NCI-H460 (cell line): ENCODE measurements at regions not wholly inside any gene's neighbourhood (a gene's known extent, or its start where the extent isn't known, plus 50 kb on each side); places are given as distances from the start of the nearest gene placed in this dataset.

Experiments
- DNase-seq: peaks from one replicate; pipeline ENCODE4 v3.0.0-alpha.2; 2016; ENCODE audit warnings: low read depth; ENCODE audit errors: extremely low read depth

DNA sequence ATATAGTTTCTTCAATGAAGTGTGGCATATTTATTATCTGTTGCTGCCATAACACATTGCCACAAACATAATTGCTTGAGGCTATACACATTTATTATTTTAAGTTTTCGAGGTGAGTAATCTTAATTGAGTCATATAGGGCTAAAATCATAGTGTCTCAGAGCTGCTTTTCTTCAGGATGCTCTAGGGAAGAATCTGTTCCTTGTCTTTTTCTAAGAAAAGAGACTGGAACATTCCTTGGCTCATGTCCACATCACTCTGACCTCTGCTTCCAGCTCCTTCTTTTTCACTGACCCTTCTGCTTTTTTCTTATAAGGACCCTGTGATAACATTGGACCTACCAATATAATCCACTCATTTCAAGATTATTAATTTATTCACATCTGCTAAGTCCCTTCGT is 632.4 kb upstream of the TYRP1 start:
- no peak for DNase-seq

DNA sequence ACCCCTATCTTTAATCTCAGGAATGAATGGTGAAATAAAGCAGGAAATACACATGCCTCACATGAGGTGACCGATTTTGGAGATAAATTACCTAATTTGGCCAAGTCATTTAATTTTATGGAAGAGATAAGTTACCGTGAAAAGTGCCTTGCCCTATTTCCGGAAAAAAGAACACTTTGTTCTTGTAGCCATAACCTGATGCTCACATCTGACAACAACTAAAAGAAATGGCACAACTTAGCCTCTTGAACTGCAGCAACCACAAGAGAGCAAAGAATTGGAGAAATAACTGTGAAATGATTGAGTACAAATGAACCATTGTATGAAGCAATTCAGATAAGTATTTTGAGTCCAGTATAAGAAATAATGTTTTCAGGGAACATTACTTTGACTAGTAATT is 628.1 kb upstream of the TYRP1 start:
- DNase-seq: no peak

DNA sequence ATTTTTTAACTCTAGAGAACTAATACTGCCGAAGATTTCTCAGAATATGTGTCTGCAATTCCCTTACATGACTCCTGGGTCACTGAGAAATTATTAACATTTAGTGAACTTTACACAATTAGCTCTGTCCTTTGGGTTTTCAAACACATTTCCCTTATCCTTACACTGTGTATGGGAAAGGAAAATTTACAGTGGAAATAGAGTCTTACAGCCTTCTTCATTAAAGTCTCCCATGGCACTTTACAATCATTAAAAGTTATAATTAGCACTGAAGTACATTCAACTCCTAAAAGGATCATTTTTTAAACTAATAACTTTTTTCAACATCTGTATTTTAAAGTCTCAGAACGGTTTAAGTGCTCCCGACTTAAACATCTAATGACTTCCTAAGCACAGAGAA is 627.5 kb upstream of the TYRP1 start:
- no peak for DNase-seq

DNA sequence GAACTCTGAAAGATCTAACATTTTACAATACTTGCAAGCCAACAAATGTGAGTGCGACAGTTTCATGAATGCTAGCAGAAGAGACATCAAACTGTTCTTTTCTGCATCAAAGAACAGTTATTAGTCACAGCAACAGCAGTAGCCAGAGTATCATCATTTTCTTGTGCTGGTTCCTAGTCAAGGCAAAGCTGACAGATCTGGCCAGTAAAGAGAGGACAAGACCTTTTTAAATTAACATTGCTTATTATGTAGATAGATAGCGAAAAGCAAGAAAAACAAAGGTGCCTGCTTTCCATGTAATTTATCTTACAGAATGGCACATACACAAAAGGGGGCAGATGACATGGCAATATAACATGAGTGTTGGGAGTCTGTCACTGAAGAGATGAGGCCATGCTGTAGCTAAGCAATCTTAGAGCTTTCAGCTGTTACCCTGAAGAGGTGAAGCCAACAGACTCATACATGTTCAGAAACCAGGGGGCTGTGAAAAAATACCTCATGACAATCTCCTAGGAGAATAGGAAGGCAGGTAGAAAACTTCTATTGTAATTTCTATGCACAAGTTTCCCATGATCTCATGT is 626.6 kb upstream of the TYRP1 start:
- no peak for DNase-seq

DNA sequence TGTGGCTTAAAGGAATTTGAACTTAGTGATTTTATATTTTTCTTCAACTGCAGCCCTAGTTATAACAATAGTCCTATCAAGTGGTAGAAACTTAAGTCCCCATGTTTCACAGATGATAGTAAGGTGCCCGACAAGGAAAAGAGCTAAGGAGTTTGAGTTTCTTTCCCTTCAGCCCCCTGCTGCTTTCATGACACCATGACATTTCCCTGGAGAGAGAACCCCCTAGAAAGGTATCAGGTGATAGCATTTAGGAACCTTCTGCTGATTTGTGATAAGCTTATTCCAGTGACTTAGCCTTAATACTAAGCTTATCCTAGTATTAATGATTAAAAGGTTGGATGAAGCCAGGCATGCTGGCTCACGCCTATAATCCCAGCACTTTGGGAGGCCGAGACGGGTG is 623.8 kb upstream of the TYRP1 start:
- DNase-seq: no peak

DNA sequence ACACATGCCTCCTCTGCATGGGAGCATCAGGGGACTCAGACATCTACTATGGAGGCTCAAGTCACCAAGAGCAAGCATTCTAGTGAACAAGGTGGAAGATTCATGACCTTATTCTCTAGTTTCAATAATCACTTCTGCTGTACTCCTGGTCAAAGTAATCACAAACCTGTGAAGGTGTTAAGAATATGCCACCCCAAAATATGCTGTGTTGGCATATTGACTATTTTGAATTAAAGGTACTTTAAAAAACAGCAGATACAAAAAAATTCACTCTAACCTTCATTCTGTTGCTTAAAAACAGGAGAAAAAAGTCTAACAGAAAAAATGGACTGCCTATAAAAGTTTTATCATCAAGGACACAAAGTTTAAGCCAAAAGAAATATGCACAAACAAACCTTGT is 607.8 kb upstream of the TYRP1 start:
- no peak for DNase-seq

DNA sequence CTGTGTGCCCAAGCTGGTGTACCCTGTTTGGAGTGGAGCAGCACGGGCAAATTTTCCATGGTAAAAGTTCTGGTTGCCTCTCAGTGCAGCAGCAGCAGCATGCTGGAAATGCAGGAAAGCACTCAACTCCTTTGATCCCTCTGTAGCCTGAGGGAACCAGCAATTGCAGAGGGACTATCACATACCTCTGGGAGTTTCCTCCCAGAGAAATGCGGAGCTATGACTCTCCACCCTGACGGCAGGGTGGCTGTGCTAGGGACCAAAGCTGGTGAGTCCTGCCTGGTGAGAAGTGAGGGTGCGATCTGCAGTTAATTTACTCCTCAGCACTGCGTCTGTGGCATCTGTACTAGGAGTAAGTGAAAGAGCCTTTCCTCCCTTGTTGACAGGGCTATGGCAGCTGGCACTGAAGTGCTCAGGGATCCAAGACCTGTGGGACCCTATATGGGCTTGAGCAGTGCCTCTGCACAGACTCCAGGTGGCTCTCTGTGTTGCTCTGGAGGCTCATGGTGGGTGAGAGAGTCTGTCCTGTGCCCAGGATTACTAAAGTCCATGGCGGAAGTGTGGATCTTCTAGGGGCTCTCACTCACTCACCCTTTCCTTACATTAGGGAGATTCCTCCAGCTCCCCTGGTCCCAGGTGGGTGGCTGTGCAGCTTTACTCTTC is 601.2 kb upstream of the TYRP1 start:
- no peak for DNase-seq

DNA sequence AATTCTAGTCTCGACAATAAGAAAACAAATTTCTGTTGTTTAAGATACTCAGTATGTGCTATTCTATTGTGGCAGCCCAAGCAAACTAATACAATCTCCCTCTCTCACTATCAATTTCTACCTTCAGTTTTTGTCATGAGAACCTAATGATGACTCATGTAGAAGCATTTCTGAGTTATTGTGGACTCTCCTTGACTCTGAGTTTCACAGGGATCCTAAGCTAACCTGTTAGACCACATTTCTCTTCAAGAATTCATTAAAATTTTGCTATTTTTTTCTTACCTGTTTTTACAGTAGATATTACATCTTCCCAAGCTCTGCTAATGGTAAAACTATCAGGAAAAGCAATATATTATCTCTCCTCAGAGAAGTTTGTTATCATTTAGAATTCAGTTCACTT is 599.1 kb upstream of the TYRP1 start:
- DNase-seq: no peak

DNA sequence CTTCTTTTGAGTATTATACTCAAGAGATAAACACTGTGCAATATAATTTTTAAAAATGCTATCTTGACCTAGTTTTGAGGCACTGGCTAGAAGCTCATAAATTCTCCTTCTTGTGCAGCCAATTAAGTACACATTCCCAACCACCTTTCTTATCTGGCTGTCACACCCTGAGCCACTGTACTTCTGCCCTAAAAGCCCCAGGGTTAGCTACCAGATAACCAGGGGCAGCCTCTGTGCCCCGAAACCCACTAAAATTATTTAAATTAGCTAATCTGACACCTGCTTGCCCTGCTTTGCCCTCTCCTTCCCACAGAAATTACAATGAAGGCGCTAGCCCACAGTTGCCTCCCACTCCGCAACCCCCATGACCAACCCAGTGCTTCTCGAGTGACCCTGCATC is 597.3 kb upstream of the TYRP1 start:
- no peak for DNase-seq

DNA sequence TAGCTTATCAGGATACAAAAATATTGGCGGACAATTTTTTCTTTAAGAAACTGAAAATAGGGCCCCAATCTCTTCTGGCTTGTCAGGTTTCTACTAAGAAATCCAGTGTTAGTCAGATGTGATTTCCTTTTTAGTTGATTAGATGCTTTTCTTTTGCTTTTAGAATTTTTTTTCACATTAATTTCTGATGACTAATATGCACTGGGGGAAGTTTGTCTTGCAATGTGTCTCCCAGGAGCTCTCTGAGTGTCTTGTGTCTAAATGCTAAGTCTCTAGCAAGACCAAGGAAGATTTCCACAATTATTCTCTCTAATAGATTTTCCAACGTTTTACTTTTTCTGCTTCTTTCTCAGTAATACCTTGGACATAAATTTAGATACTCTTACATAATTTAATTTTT is 559.8 kb upstream of the TYRP1 start:
- DNase-seq: no peak

DNA sequence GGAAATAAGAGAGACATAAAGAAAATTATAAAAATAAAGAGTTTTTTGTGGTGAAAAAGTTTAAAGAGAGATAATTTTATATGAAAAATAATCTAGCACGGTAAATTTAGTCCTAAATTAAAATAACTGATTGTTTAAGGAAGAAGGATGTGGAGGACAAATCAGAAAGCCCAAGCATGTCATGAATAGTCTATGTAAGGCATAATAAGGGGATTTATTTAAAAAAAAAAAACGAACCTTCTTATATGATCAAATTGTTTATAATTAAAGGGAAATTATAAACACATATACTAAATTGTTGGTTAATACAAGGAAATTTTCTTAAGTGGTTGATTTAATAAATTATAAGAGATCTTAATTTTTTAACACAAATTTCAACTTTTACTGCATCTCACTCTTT is 551.8 kb upstream of the TYRP1 start:
- DNase-seq: no peak

DNA sequence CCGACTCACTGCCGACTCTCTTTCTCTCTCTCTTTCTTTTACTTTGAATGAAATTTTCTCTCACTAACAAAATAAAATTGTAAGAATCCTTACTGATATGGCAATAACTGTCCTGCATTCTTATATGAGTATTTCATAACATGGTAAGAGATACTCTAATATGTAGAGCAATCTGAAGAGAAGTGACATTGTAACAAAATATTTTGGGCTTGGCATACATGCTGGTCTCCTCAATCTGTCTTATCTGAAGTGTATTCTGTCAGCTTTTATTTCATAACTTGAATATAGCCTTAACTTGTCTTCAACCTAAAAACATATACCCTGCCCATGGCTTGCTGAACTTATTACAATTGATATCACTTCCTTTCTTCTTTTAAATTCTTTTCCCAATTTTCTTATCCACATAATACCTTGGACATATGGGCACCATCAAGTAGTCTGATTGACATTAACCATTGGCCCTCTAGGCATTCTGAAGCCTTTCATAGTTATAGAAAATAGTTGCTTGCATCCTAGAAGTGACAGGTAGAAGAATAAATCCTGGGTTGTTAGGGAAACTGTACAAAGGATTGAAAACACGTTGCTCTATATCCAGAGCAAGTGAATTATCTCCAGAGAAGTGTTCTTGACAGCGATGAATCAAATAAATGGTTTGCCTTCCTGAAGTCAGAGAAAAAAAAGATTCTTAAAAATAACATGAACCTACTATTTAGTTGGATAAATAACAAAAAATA is 537.6 kb upstream of the TYRP1 start:
- no peak for DNase-seq

DNA sequence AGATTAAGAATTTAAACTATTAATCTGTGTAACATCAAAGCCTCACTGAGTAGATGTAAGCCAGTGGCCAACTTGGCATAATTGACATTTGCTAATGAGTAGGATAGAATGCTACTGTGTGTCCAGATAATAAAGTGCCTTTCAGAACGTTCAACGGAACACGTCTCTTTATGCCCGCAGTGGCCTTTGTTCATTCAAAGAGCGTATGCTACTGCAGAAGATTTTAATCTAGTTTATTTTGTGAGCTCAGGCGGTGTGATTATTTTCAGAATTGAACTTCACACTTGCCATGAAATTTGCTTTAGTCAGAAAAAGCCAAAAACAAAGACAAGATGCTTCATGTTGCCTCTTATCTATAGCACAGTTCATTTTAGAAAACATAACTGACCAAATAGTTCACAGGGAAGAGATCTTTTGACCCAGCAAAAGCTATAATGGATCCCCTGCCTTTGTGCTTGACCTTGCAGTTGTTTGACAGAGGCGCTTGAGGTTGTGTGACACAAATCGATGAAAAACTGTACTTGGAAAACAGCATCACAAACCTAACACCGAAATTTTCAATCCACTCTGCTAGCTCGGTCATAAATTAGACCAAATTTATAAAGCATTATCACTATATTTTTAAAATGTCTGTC is 530.9 kb upstream of the TYRP1 start:
- DNase-seq: no peak

DNA sequence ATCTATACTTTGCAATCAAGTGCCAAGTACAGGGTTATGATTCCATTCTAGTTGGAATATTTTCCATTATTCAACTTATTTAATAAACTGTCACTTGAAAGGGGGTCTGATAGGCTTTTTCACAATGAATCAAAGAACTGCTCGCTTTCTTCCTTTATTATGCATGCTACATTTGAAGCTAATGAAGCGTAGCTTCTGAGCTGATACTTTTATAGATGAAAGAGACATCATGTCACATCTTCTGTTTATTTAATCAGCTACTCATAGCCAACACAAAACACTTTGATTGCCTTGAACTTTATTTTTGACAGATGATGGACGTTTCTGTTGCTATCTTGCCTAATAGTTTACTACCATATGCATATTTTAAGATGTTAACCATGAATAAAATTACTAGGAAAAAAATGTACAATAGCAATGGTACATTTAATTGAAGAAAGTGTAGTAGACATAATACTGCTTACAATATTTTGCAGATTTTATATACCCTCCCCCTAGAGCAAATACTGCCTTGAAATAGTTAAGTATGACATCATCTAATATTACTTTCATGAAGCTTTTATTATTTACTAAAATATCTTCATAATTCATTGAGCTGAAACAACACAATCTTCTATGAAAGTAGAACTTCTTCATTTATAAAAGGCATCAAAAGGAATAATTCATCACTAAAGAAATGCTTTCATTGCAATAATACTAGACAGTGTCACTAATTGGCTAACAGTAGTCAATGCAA is 529.3 kb upstream of the TYRP1 start:
- no peak for DNase-seq

DNA sequence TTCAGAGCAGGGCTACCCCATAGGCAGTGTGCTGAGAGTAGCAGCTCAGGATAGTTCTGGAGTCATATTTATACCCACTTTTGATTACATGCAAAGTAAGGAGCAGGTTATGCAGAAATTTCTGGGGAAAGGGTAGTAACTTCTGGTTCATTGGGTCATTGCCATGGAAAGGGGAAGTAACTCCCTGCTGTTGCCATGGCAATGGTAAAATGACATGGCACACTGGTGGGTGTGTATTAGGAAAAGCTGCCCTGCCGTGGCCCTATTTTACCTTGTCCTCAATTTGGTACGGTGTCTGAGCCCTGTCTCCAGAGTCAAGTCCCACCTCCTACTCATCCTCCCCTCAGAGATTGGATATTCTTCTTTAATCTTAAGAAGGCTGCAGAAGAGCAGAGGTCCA is 526.7 kb upstream of the TYRP1 start:
- DNase-seq: no peak

DNA sequence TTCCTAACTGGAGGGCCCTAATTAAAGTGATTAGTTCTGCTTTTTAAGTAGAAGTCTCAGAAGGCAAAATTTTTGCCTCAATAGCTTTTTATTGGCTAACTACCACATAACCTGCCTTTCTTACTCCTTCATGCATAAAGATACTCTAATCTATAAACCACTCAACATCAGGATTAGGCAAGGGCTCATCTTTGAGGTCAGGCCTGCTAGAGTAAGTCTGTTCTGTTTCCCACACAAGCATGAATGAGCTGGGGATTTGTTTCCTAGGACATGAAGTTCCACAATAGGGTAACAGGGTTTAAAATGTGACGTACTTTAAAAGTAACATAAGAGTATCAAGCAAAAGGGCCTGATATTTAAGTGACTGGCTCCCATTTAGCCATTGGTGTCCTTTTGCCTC is 522.7 kb upstream of the TYRP1 start:
- no peak for DNase-seq

DNA sequence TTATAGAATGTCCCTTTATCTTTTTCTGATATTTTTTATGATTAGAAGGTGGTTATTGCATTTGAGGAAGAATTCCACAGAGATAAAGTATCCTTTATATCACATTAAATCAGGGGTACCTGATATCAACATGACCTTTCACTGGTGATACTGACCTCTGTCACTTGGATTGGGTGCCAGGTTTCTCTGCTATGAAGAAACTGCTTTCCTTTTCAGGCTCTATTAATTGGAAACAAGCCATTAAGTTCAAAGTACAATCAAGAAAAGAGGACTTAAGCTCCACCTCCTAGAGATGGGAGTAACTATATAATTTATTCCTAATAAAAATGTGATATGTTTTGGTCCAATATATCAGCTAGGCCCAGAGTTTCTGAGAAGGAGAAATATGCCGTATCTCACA is 514.6 kb upstream of the TYRP1 start:
- DNase-seq: no peak

DNA sequence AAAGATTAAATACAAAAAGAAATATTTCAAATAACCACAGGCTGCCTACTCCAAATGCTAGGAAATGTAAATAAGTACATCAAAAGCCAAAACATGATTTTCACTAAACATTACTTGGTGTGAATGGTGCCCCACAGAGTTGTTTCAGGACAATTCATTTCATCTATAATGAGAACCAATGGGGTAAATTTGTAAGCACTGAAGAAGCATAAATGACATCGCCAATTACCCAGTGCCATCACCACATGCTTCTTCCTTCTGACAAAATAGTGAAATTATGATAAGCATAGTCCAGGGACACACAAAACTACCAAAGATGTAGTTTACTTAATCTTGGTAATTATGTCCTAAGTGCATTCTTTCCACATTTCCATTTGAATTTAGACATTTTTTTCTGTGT is 510.4 kb upstream of the TYRP1 start:
- no peak for DNase-seq

DNA sequence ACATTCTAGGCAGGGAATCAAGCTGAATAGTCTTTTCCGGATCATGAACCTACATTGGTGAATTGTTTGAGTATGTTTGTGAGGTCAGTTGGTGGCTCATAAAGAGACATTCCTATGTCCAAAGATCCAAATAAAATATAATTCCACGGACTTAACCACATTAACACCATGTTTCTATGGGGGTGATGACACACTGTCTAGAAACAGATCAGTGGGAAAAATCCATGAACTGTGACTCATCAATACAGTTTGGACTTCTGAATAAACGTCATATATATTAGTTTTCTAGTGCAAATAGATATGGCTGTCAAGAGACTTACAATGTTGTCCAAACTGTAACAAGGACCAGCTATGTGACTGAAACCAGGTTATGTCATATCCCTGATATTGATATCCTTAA is 509.9 kb upstream of the TYRP1 start:
- DNase-seq: no peak

DNA sequence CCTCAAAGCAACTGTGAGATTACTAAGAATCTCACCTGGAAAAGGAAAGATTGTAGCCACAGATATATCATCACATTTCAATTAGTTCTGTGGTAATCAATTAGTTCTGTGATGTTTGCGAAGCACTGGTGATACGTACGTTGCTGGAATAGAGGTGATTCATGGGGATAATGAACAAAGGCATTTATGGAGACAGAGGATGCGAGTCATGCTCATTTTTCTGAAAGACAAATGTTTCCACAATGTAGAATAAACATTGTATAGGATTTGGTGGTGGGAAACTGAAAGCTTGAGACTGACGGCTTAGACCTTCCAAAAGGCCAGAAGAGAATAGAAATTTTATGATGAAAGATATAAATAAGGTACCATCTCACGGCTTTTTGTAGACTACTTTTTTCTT is 507.3 kb upstream of the TYRP1 start:
- no peak for DNase-seq

DNA sequence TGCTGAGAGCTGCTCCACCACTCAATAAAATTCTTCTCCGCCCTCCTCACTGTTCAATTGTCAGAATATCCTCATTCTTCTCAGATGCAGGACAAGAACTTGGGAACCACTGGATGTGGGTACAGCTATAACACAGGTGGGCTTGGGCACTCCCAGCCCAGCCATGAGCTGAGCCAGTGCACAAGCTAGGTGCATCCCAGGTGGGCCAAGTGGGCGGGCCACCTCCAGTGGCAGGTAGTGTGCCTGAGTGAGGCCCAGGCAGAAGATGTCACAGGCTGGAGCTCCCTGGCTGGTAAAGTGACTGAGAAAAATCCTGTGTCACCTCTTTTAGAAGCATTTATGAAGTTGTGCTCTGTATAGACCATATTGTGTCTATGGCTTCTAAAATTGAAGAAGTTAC is 501.6 kb upstream of the TYRP1 start:
- no peak for DNase-seq
